ENCODE measurements at regions not wholly inside any gene's neighbourhood (a gene's known extent, or its start where the extent isn't known, plus 50 kb on each side); places are given as distances from the start of the nearest gene placed in this dataset.

DNA sequence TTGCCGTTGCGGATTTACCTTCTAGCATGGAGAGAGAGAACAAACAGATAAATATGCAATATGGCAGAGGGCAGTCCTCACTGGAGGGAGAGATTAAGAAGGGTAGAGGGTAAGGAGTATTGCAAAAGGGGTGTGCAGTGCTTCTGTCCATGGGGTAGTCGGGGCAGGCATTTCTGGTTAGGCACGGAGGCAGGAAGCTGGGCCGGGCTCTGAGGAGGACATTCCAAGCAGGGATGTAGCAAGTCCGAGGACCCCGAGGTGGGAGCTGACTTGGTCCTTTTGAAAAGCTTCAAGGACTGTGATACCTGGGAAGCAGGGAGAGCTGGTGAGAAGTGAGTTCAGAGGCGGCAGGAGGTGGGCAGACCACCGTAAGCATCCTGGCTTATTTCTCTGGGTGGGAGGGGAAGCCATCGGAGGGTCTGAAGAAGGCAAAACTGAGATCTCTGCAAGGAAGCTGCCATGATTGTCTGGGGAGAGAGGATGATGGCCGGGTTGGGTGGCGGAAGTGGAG lies 214.9 kb downstream of the FGF9 start:
- no peak for TF ChIP-seq POLR2A (IDR thresholded peaks at IDR 0.05)
- TF ChIP-seq, protein P1, sequence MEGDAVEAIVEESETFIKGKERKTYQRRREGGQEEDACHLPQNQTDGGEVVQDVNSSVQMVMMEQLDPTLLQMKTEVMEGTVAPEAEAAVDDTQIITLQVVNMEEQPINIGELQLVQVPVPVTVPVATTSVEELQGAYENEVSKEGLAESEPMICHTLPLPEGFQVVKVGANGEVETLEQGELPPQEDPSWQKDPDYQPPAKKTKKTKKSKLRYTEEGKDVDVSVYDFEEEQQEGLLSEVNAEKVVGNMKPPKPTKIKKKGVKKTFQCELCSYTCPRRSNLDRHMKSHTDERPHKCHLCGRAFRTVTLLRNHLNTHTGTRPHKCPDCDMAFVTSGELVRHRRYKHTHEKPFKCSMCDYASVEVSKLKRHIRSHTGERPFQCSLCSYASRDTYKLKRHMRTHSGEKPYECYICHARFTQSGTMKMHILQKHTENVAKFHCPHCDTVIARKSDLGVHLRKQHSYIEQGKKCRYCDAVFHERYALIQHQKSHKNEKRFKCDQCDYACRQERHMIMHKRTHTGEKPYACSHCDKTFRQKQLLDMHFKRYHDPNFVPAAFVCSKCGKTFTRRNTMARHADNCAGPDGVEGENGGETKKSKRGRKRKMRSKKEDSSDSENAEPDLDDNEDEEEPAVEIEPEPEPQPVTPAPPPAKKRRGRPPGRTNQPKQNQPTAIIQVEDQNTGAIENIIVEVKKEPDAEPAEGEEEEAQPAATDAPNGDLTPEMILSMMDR (IDR thresholded peaks at IDR 0.05), result no peak
